T-helper 9 cell (primary cell): ENCODE measurements at regions not wholly inside any gene's neighbourhood (a gene's known extent, or its start where the extent isn't known, plus 50 kb on each side); places are given as distances from the start of the nearest gene placed in this dataset.
"Not testable (repeated sequence)": the region's sequence is repeated elsewhere in the genome, so short reads cannot be mapped to it uniquely, and the experiment has no call there.

Source experiments
- DNase-seq: peaks from one replicate; pipeline ENCODE4 v3.0.0-alpha.2; 2020

GRCh38 chr2:111291566-111291965, 170.9 kb downstream of the BCL2L11 start:
- not testable (repeated sequence) for DNase-seq

- DNase-seq = not testable (repeated sequence)
These were observed 171.7 kb downstream of the BCL2L11 start for GRCh38 chr2:111292232-111292968.

GRCh38 chr2:111294699-111295098, 174.0 kb downstream of the BCL2L11 start:
- DNase-seq = not testable (repeated sequence)

- not testable (repeated sequence) for DNase-seq
These were observed 175.5 kb downstream of the BCL2L11 start for GRCh38 chr2:111296122-111296804.

- DNase-seq = not testable (repeated sequence)
These were observed 176.4 kb downstream of the BCL2L11 start for GRCh38 chr2:111297128-111297527.

- not testable (repeated sequence) for DNase-seq
These were observed 178.2 kb downstream of the BCL2L11 start for GRCh38 chr2:111298927-111299326.

- not testable (repeated sequence) for DNase-seq
These were observed 178.9 kb downstream of the BCL2L11 start for GRCh38 chr2:111299635-111300034.

- DNase-seq = not testable (repeated sequence)
These were observed 181.0 kb downstream of the BCL2L11 start for GRCh38 chr2:111301677-111302076.

GRCh38 chr2:111302397-111303218, 181.9 kb downstream of the BCL2L11 start:
- not testable (repeated sequence) for DNase-seq

- DNase-seq = not testable (repeated sequence)
These were observed 186.6 kb downstream of the BCL2L11 start for GRCh38 chr2:111307302-111307701.

GRCh38 chr2:111309231-111310075, 188.7 kb downstream of the BCL2L11 start:
- DNase-seq = not testable (repeated sequence)

GRCh38 chr2:111310395-111310794, 189.7 kb downstream of the BCL2L11 start:
- not testable (repeated sequence) for DNase-seq

- not testable (repeated sequence) for DNase-seq
These were observed 190.9 kb downstream of the BCL2L11 start for GRCh38 chr2:111311568-111311967.

GRCh38 chr2:111312897-111313607, 192.3 kb downstream of the BCL2L11 start:
- not testable (repeated sequence) for DNase-seq

- DNase-seq = not testable (repeated sequence)
These were observed 193.0 kb downstream of the BCL2L11 start for GRCh38 chr2:111313711-111314110.

- DNase-seq = not testable (repeated sequence)
These were observed 194.6 kb downstream of the BCL2L11 start for GRCh38 chr2:111315188-111315917.

GRCh38 chr2:111316221-111316741, 195.6 kb downstream of the BCL2L11 start:
- not testable (repeated sequence) for DNase-seq

- not testable (repeated sequence) for DNase-seq
These were observed 196.3 kb downstream of the BCL2L11 start for GRCh38 chr2:111316881-111317549.

GRCh38 chr2:111319552-111319951, 198.8 kb downstream of the BCL2L11 start:
- not testable (repeated sequence) for DNase-seq

GRCh38 chr2:111320264-111320663, 199.6 kb downstream of the BCL2L11 start:
- not testable (repeated sequence) for DNase-seq
